Ishikawa (cell line): ENCODE measurements at regions not wholly inside any gene's neighbourhood (a gene's known extent, or its start where the extent isn't known, plus 50 kb on each side); places are given as distances from the start of the nearest gene placed in this dataset.

ENCODE experiments used
- CEBPB ChIP-seq: IDR thresholded peaks from 2 replicates; pipeline ENCODE4 v1.6.1; 2012
- CREB1 ChIP-seq: IDR thresholded peaks from 2 replicates; pipeline ENCODE4 v1.6.1; 2012; ENCODE audit warnings: low read depth
- EGR1 ChIP-seq: IDR thresholded peaks from 2 replicates; pipeline ENCODE4 v1.6.1; 2012
- EP300 ChIP-seq: IDR thresholded peaks from 2 replicates; pipeline ENCODE4 v1.6.1; 2012; ENCODE audit warnings: borderline replicate concordance
- FOXM1 ChIP-seq: IDR thresholded peaks from 2 replicates; pipeline ENCODE4 v1.6.1; 2012; ENCODE audit warnings: low read depth, borderline replicate concordance
- MAX ChIP-seq: IDR thresholded peaks from 2 replicates; pipeline ENCODE4 v1.6.1; 2012
- NFIC ChIP-seq: IDR thresholded peaks from 2 replicates; pipeline ENCODE4 v1.6.1; 2012
- RAD21 ChIP-seq: IDR thresholded peaks from 2 replicates; pipeline ENCODE4 v1.6.1; 2012; ENCODE audit warnings: low read depth
- REST ChIP-seq: IDR thresholded peaks from 2 replicates; pipeline ENCODE4 v1.6.1; 2012; ENCODE audit warnings: low read depth, mild to moderate bottlenecking
- TAF1 ChIP-seq: IDR thresholded peaks from 2 replicates; pipeline ENCODE4 v1.6.1; 2012; ENCODE audit warnings: low read depth, mild to moderate bottlenecking
- TCF12 ChIP-seq: IDR thresholded peaks from 2 replicates; pipeline ENCODE4 v1.6.1; 2012; ENCODE audit warnings: low read depth
- TEAD4 ChIP-seq: IDR thresholded peaks from 2 replicates; pipeline ENCODE4 v1.6.1; 2012
- YY1 ChIP-seq: IDR thresholded peaks from 2 replicates; pipeline ENCODE4 v1.6.1; 2012; ENCODE audit warnings: low read depth
- ZBTB7A ChIP-seq: IDR thresholded peaks from 2 replicates; pipeline ENCODE4 v1.6.1; 2012; ENCODE audit warnings: low read depth
- TF ChIP-seq, protein P1 (sequence below): IDR thresholded peaks from 2 replicates; pipeline ENCODE4 v1.6.1; 2012

DNA sequence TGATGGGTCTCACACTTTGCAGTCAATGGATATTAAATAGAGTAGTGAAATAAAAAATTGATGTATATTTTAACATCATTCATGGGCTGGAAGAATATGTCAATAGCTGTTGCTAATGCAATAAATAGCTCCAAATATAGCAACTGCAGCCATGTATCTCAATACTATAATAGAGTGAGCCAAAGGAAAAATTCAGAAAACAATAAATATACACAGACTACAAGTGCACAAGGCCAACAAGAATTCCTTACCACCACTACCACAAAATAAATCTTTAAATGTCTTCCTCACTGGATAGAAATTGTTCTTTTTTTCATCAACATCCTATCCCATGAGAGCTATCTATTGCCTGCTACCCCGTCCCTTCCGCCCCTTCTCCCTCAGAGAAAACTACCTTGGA lies 113.1 kb upstream of the TRIM24 start:
- no peak for TF ChIP-seq RAD21
- no peak for TF ChIP-seq TAF1
- TF ChIP-seq ZBTB7A: no peak
- TF ChIP-seq TEAD4: no peak
- no peak for TF ChIP-seq CREB1
- TF ChIP-seq CEBPB: no peak
- no peak for TF ChIP-seq FOXM1
- TF ChIP-seq EP300: no peak
- TF ChIP-seq REST: no peak
- TF ChIP-seq, protein P1, sequence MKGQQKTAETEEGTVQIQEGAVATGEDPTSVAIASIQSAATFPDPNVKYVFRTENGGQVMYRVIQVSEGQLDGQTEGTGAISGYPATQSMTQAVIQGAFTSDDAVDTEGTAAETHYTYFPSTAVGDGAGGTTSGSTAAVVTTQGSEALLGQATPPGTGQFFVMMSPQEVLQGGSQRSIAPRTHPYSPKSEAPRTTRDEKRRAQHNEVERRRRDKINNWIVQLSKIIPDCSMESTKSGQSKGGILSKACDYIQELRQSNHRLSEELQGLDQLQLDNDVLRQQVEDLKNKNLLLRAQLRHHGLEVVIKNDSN: no peak
- no peak for TF ChIP-seq EGR1
- no peak for TF ChIP-seq NFIC
- TF ChIP-seq MAX: no peak

- TF ChIP-seq EP300 (no peak), ZBTB7A (no peak), YY1 (no peak), NFIC (no peak), TCF12 (no peak), FOXM1 (no peak), TAF1 (no peak), MAX (no peak), REST (no peak), CEBPB (no peak), EGR1 (no peak), CREB1 (no peak)
- TF ChIP-seq, protein P1: no peak
Measured at GRCh38 chr7:138349841-138350700, 110.0 kb upstream of the TRIM24 start.

GRCh38 chr7:138350701-138351357 lies 109.2 kb upstream of the TRIM24 start:
- TF ChIP-seq ZBTB7A: no peak
- no peak for TF ChIP-seq CEBPB
- TF ChIP-seq TCF12: no peak
- TF ChIP-seq CREB1: no peak
- no peak for TF ChIP-seq NFIC
- no peak for TF ChIP-seq RAD21
- no peak for TF ChIP-seq TEAD4
- no peak for TF ChIP-seq EP300
- TF ChIP-seq EGR1: no peak

DNA sequence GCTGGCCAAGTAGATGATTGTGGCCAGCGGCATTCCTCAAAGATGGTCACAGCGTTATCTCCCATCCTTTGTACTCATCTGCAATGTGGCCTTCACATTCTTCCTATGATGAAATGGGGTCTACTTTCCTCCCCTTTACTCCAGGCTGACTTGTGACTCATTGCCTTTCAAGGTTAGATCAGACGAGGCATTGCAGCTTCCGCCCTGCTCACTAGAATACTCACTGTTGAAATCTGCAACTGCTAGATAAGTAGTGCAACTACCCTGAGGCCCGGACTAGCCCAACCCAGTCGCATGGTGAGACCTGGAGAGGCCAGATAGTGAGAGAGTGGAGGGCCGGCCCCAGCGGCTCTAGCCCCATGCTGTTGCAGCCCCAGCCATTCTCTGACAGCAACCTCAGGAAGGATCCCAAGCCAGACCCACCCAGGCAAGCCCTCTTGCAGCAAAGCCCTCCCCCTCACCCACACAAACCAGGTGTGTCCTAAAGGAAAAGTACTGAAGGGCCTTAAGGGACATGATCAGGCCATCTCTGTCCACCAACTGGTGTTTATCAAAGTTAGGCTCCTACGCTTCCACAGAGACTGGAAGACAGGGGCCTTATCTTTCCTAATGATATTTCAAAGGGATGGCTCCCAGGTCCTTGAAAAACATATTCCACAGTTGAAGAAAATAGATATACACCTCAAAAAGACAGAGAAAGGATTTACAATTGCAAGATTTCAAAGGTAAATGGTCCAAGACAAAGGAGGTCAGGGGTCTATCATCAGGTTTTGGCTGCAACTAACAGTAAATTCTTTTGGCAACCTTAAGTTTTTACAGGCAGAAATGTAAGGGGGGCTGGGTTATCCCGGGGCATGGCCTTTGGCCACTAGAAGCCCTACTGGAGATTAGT lies 107.2 kb upstream of the TRIM24 start:
- TF ChIP-seq FOXM1: no peak
- TF ChIP-seq EGR1: no peak
- no peak for TF ChIP-seq ZBTB7A
- TF ChIP-seq TCF12: no peak
- no peak for TF ChIP-seq MAX
- no peak for TF ChIP-seq CEBPB
- TF ChIP-seq REST: no peak
- no peak for TF ChIP-seq NFIC
- no peak for TF ChIP-seq EP300
- no peak for TF ChIP-seq TAF1
- no peak for TF ChIP-seq TEAD4
